HG02870 (cell line): ENCODE measurements at regions not wholly inside any gene's neighbourhood (a gene's known extent, or its start where the extent isn't known, plus 50 kb on each side); places are given as distances from the start of the nearest gene placed in this dataset.
A peak's percentile ranks its signal among the peaks of the same experiment; 100 is the strongest.

Source experiments
- ATAC-seq: cut with Tn5 transposase; IDR thresholded peaks from one replicate; pipeline ENCODE4 v1.9.1; 2021; ENCODE audit warnings: mild to moderate bottlenecking, moderate library complexity; ENCODE audit not compliant: unreplicated experiment

GRCh38 chr1:162970021-162970420 is 99.1 kb upstream of the RGS4 start:
- ATAC-seq = no peak

GRCh38 chr1:162966613-162967012 is 102.5 kb upstream of the RGS4 start:
- no peak for ATAC-seq

- no peak for ATAC-seq
Measured at GRCh38 chr1:162964901-162965300, 103.9 kb upstream of the CCDC190 start.

GRCh38 chr1:162956922-162957321 is 95.9 kb upstream of the CCDC190 start:
- no peak for ATAC-seq

GRCh38 chr1:162954824-162955223 is 93.8 kb upstream of the CCDC190 start:
- ATAC-seq = no peak

GRCh38 chr1:162952956-162953355 is 92.0 kb upstream of the CCDC190 start:
- no peak for ATAC-seq

GRCh38 chr1:162951553-162952315 is 90.8 kb upstream of the CCDC190 start:
- ATAC-seq = peak; percentile 97

GRCh38 chr1:162950187-162950586 is 89.2 kb upstream of the CCDC190 start:
- no peak for ATAC-seq

GRCh38 chr1:162946701-162947100 is 85.7 kb upstream of the CCDC190 start:
- ATAC-seq = no peak

GRCh38 chr1:162944974-162945674 is 84.1 kb upstream of the CCDC190 start:
- no peak for ATAC-seq

GRCh38 chr1:162943622-162944021 is 82.6 kb upstream of the CCDC190 start:
- ATAC-seq = no peak

- no peak for ATAC-seq
Measured at GRCh38 chr1:162942916-162943559, 82.1 kb upstream of the CCDC190 start.

- ATAC-seq = no peak
Measured at GRCh38 chr1:162941024-162941423, 80.0 kb upstream of the CCDC190 start.

- ATAC-seq = no peak
Measured at GRCh38 chr1:162939035-162939434, 78.1 kb upstream of the CCDC190 start.

GRCh38 chr1:162937716-162938395 is 76.9 kb upstream of the CCDC190 start:
- no peak for ATAC-seq

GRCh38 chr1:162930976-162931560 is 70.1 kb upstream of the CCDC190 start:
- ATAC-seq = no peak

- no peak for ATAC-seq
Measured at GRCh38 chr1:162930532-162930931, 69.6 kb upstream of the CCDC190 start.

GRCh38 chr1:162929177-162929576 is 68.2 kb upstream of the CCDC190 start:
- no peak for ATAC-seq

- no peak for ATAC-seq
Measured at GRCh38 chr1:162928141-162928540, 67.2 kb upstream of the CCDC190 start.

- ATAC-seq = no peak
Measured at GRCh38 chr1:162927421-162927820, 66.4 kb upstream of the CCDC190 start.

- ATAC-seq = no peak
Measured at GRCh38 chr1:162926906-162927305, 65.9 kb upstream of the CCDC190 start.
